NCI-H1092 treated with DMSO at 0.1 percent for 48 hours (cell line): ENCODE measurements at regions not wholly inside any gene's neighbourhood (a gene's known extent, or its start where the extent isn't known, plus 50 kb on each side); places are given as distances from the start of the nearest gene placed in this dataset.
"Not testable (repeated sequence)": the region's sequence is repeated elsewhere in the genome, so short reads cannot be mapped to it uniquely, and the experiment has no call there.

Source experiments
- DNase-seq: peaks from one replicate; lab custom pipeline; 2025; lab: John Stamatoyannopoulos, UW

GRCh38 chr14:86796221-86797074 lies 1196.5 kb downstream of the GALC start:
- no peak for DNase-seq

DNA sequence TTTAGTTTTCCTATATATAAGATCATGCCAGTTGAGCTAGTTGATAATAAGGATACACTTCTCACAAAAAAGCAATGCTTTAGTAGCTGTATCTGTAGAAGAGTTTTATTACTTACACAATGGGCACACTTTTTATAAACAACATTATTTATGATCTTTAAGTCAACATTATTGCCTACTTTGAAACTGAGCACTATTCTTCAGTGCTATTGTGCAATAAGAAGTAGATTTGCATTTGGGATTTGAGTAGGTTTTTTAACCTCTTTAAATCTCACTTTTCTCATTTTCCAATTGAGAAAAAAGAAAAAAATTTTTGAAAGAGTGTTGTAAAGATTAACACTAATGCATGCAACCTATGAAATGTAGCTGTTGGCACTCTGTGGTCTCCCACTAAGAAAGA lies 1198.3 kb downstream of the GALC start:
- no peak for DNase-seq

GRCh38 chr14:86790408-86791364 lies 1202.3 kb downstream of the GALC start:
- DNase-seq: no peak

DNA sequence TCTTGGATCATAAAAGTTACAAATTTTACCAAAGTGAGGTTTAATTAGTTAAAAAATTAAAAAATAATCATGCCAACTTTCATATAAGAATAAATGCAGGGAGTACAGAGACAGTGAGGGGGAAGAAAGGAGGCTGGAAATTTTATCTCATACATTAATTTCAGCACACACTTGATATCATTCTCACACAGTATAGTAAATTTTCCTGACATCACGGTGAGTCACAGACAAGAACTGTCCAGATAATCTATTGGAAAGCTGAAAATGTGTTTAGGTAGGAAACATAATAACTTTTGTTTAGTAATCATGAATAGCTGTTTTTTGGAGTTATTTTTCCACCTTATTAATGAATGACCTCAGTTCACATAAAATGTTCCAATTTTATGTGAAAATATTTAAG lies 1204.8 kb downstream of the GALC start:
- no peak for DNase-seq

DNA sequence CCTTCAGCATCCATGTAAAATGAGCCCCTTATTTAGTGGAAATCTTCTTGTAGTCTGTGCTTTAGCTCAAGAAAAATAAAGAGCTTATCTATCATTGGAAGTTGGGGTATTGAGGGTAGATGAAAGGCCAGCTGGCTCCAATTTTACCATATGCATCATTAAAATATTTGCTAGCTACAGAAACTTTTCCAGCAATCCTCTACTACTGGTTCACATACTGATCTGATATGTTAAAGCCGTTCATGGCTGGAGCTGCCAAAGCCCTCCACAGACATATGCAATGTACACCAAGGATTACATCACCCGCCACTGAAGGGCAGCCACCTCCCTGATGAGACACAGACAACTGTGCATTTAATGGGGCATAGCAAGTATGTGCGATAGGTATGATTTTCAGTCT lies 1205.3 kb downstream of the GALC start:
- no peak for DNase-seq

DNA sequence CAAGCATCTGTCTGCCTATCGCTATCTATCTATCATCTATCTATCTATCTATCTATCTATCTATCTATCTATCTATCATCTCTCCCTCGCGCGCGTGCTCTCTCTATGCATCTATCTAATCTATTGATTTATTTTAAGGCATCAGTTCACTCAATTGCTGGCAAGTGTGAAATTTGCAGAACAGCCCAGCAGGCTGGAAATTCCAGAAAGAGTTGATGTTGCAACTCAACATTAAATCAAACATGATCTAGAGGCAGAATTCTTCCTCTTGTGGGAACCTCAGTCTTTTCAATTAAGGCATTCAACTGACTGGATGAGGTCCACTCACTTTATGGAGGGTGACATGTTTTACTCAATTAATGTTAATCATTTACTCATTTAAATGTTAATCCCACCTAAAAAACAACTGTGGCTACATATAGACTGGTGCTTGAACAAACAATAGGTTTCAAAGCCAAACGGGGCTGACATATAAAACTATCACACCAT lies 1210.8 kb downstream of the GALC start:
- DNase-seq: no peak

- no peak for DNase-seq
These were observed 1212.0 kb downstream of the GALC start for GRCh38 chr14:86780876-86781510.

GRCh38 chr14:86780461-86780860 lies 1212.5 kb downstream of the GALC start:
- no peak for DNase-seq

- DNase-seq: no peak
These were observed 1213.6 kb downstream of the GALC start for GRCh38 chr14:86779416-86779815.

- no peak for DNase-seq
These were observed 1214.9 kb downstream of the GALC start for GRCh38 chr14:86777963-86778602.

DNA sequence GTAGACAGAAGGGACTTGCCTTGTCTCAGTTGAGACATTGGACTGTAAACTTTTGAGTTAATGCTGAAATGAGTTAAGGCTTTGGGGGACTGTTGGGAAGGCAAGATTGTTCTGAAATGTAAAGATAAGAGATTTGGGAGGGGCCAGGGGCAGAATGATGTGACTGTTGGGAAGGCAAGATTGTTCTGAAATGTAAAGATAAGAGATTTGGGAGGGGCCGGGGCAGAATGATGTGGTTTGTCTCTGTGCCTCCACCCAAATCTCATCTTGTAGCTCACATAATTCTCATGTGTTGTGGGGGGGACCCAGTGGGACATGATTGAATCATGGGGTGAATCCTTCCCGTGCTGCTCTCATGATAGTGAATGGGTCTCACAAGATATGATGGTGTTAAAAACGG lies 1217.1 kb downstream of the GALC start:
- DNase-seq: not testable (repeated sequence)

- DNase-seq: no peak
These were observed 1218.1 kb downstream of the GALC start for GRCh38 chr14:86774916-86775315.

DNA sequence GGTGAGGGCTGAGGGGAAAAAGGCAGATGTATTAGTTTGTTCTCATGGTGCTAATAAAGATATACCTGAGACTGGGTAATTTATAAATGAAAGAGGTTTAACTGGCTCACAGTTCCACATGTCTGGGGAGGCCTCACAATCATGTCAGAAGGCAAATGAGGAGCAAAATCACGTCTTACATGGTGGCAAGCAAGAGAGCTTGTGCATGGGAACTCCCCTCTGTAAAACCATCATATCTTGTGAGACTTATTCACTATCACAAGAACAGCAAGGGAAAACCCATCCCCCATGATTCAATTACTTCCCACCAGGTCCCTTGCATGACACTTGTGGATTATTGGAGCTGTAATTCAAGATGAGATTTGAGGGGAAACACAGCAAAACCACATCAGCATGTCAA lies 1220.9 kb downstream of the GALC start:
- no peak for DNase-seq

GRCh38 chr14:86770186-86770585 lies 1222.8 kb downstream of the GALC start:
- DNase-seq: no peak

- no peak for DNase-seq
These were observed 1226.5 kb downstream of the GALC start for GRCh38 chr14:86766469-86766868.

GRCh38 chr14:86761611-86762010 lies 1231.4 kb downstream of the GALC start:
- DNase-seq: no peak

GRCh38 chr14:86756521-86757190 lies 1226.7 kb downstream of the FLRT2 start:
- no peak for DNase-seq

- DNase-seq: not testable (repeated sequence)
These were observed 1220.5 kb downstream of the FLRT2 start for GRCh38 chr14:86750488-86750887.

- no peak for DNase-seq
These were observed 1209.8 kb downstream of the FLRT2 start for GRCh38 chr14:86739761-86740160.

GRCh38 chr14:86731427-86731826 lies 1201.5 kb downstream of the FLRT2 start:
- not testable (repeated sequence) for DNase-seq

- DNase-seq: no peak
These were observed 1193.3 kb downstream of the FLRT2 start for GRCh38 chr14:86723254-86723624.
